ENCODE measurements at regions not wholly inside any gene's neighbourhood (a gene's known extent, or its start where the extent isn't known, plus 50 kb on each side); places are given as distances from the start of the nearest gene placed in this dataset.

- TF ChIP-seq ZFX (IDR thresholded peaks at IDR 0.05; ENCODE audit: borderline replicate concordance) (no peak), CTCF (IDR thresholded peaks at IDR 0.05) (no peak)
Measured at GRCh38 chr22:23389271-23390071, 190.6 kb downstream of the IGLL1 start.

GRCh38 chr22:23388517-23388890, 191.6 kb downstream of the IGLL1 start:
- peak overlapping the region; percentile 59 for H3K27ac ChIP-seq
- TF ChIP-seq CTCF (IDR thresholded peaks at IDR 0.05) (no peak), ZFX (IDR thresholded peaks at IDR 0.05; ENCODE audit: borderline replicate concordance) (no peak)

More at GRCh38 chr22:23389271-23390071, 190.6 kb downstream of the IGLL1 start:
- H3K27ac ChIP-seq = peak overlapping the region; percentile 52

GRCh38 chr22:23387827-23388516, 192.1 kb downstream of the IGLL1 start:
- TF ChIP-seq ZFX (IDR thresholded peaks at IDR 0.05; ENCODE audit: borderline replicate concordance) (no peak), CTCF (IDR thresholded peaks at IDR 0.05) (no peak)
- peak overlapping the region; percentile 59 for H3K27ac ChIP-seq

GRCh38 chr22:23386822-23387580, 193.1 kb downstream of the IGLL1 start:
- TF ChIP-seq ZFX (IDR thresholded peaks at IDR 0.05; ENCODE audit: borderline replicate concordance) = no peak
- TF ChIP-seq CTCF (IDR thresholded peaks at IDR 0.05) = no peak
- H3K27ac ChIP-seq = peak overlapping the region; percentile 59

- TF ChIP-seq CTCF (IDR thresholded peaks at IDR 0.05) = peak; percentile 98
- TF ChIP-seq ZFX (IDR thresholded peaks at IDR 0.05; ENCODE audit: borderline replicate concordance) = no peak
- peak overlapping the region; percentile 59 for H3K27ac ChIP-seq
Measured at GRCh38 chr22:23385678-23386631, 194.1 kb downstream of the IGLL1 start.

GRCh38 chr22:23384923-23385677, 195.0 kb downstream of the IGLL1 start:
- H3K27ac ChIP-seq = peak overlapping the region; percentile 59
- no peak for TF ChIP-seq CTCF (IDR thresholded peaks at IDR 0.05)
- TF ChIP-seq ZFX (IDR thresholded peaks at IDR 0.05; ENCODE audit: borderline replicate concordance) = no peak
